Sigmoid colon (tissue), 6 donors: ENCODE measurements at regions not wholly inside any gene's neighbourhood (a gene's known extent, or its start where the extent isn't known, plus 50 kb on each side); places are given as distances from the start of the nearest gene placed in this dataset.

Experiments used
- DNase-seq: peaks from one replicate; pipeline ENCODE4 v3.0.0-alpha.2; 2019
- H3K27ac ChIP-seq, 4 donors: fragments of 200-600 bp; sonication (generic); one replicate each; pipeline ENCODE4 v1.5.1; 2016 to 2019; ENCODE audit warnings: mild to moderate bottlenecking in 1 of 4
- H3K27me3 ChIP-seq, 3 donors: fragments of 200-600 bp; sonication (generic); one replicate each; pipeline ENCODE4 v1.5.1; 2019; ENCODE audit warnings: mild to moderate bottlenecking in 1 of 3
- H3K36me3 ChIP-seq, 4 donors: fragments of 200-600 bp; sonication (generic); one replicate each; pipeline ENCODE4 v1.5.1; 2016 to 2019
- H3K4me1 ChIP-seq, 4 donors: fragments of 200-600 bp; sonication (generic); one replicate each; pipeline ENCODE4 v1.5.1; 2017 to 2019
- H3K4me3 ChIP-seq, 4 donors: fragments of 200-600 bp; sonication (generic); one replicate each; pipeline ENCODE4 v1.5.1; 2017 to 2019; ENCODE audit warnings: mild to moderate bottlenecking in 2 of 4, moderate library complexity in 1 of 4
- H3K9me3 ChIP-seq, 4 donors: fragments of 200-600 bp in 3 of 4; sonication (generic) in 3 of 4; one replicate each; pipeline versions ENCODE4 v1.5.1 to v1.6.1; 2013 to 2019
- CTCF ChIP-seq, 4 experiments: fragments of 450-650 bp in 3 of 4; fragments of 200-600 bp in 1 of 4; IDR thresholded peaks; one replicate each; pipeline ENCODE4 v1.5.1; 2016 to 2019; ENCODE audit warnings: antibody characterized with exemption in 4 of 4, mild to moderate bottlenecking in 3 of 4, moderate library complexity in 2 of 4
- EP300 ChIP-seq, 4 donors: sonication (generic); formaldehyde crosslinking; IDR thresholded peaks; one replicate each; pipeline ENCODE4 v1.6.1; 2017; ENCODE audit warnings: antibody characterized with exemption in 4 of 4
- POLR2A ChIP-seq, 2 donors: fragments of 450-650 bp; IDR thresholded peaks; one replicate each; pipeline ENCODE4 v1.6.1; 2016; ENCODE audit warnings: antibody characterized with exemption in 2 of 2, mild to moderate bottlenecking in 2 of 2, moderate library complexity in 2 of 2
- POLR2AphosphoS5 ChIP-seq, 4 donors: sonication (generic); formaldehyde crosslinking; IDR thresholded peaks; one replicate each; pipeline ENCODE4 v1.6.1; 2017; ENCODE audit warnings: antibody characterized with exemption in 4 of 4
- WGBS, 2 donors: extraction: QIAGEN DNeasy Blood & Tissue Kit; methylation state at CpG; one replicate each; pipeline ENCODE4 v1.1.7; 2013; 5-methylcytosine and 5-hydroxymethylcytosine counted together
- intact Hi-C: fragments of 100-400 bp; cut with DNase I; formaldehyde crosslinking; loops from one replicate; pipeline ENCODE4 v1.15.1; 2023
- donor health status: healthy with polysubstance abuse.
- donor health status: healthy.

- intact Hi-C loops, result no loop called here
- H3K4me1 ChIP-seq, result no peaks in the 10 kb centered on the region
- H3K36me3 ChIP-seq, result no peaks in the 10 kb centered on the region
- no peak for DNase-seq
- no peaks in the 10 kb centered on the region for H3K27me3 ChIP-seq
- no peak overlapping the region for H3K4me3 ChIP-seq
- TF ChIP-seq POLR2AphosphoS5 (IDR thresholded peaks at IDR 0.05), result no peak
- TF ChIP-seq EP300 (IDR thresholded peaks at IDR 0.05), result no peak
- no peak for TF ChIP-seq POLR2A (IDR thresholded peaks at IDR 0.05)
- no peak for TF ChIP-seq CTCF (IDR thresholded peaks at IDR 0.05)
- 78 to 82% methylated on average over 4 of the region's 4 CpGs for WGBS, 2 donors
- no peak overlapping the region for H3K27ac ChIP-seq
- no peaks in the 10 kb centered on the region for H3K9me3 ChIP-seq
Observed at GRCh38 chr5:7039074-7039473, 325.8 kb downstream of the TENT4A start.

GRCh38 chr5:7040111-7040510 lies 326.9 kb downstream of the TENT4A start:
- no peaks in the 10 kb centered on the region for H3K36me3 ChIP-seq
- WGBS, 2 donors, result 94 to 95% methylated on average over 2 of the region's 2 CpGs
- H3K4me1 ChIP-seq, result no peaks in the 10 kb centered on the region
- H3K9me3 ChIP-seq, result no peaks in the 10 kb centered on the region
- H3K4me3 ChIP-seq, result no peak overlapping the region
- H3K27ac ChIP-seq, result no peak overlapping the region
- no peaks in the 10 kb centered on the region for H3K27me3 ChIP-seq
- no peak for DNase-seq
- TF ChIP-seq POLR2AphosphoS5 (IDR thresholded peaks at IDR 0.05) (no peak), POLR2A (IDR thresholded peaks at IDR 0.05) (no peak), EP300 (IDR thresholded peaks at IDR 0.05) (no peak), CTCF (IDR thresholded peaks at IDR 0.05) (no peak)
- intact Hi-C loops, result no loop called here

- Histone ChIP-seq H3K27me3 (no peaks in the 10 kb centered on the region), H3K27ac (no peak overlapping the region), H3K4me1 (no peaks in the 10 kb centered on the region), H3K36me3 (no peaks in the 10 kb centered on the region), H3K4me3 (no peak overlapping the region), H3K9me3 (no peaks in the 10 kb centered on the region)
- intact Hi-C loops, result no loop called here
- DNase-seq, result no peak
- 75 to 82% methylated on average over 6 of the region's 6 CpGs for WGBS, 2 donors
- no peak for TF ChIP-seq POLR2AphosphoS5 (IDR thresholded peaks at IDR 0.05)
- no peak for TF ChIP-seq CTCF (IDR thresholded peaks at IDR 0.05)
- no peak for TF ChIP-seq EP300 (IDR thresholded peaks at IDR 0.05)
- TF ChIP-seq POLR2A (IDR thresholded peaks at IDR 0.05), result no peak
Observed at GRCh38 chr5:7043797-7044196, 330.6 kb downstream of the TENT4A start.

DNA sequence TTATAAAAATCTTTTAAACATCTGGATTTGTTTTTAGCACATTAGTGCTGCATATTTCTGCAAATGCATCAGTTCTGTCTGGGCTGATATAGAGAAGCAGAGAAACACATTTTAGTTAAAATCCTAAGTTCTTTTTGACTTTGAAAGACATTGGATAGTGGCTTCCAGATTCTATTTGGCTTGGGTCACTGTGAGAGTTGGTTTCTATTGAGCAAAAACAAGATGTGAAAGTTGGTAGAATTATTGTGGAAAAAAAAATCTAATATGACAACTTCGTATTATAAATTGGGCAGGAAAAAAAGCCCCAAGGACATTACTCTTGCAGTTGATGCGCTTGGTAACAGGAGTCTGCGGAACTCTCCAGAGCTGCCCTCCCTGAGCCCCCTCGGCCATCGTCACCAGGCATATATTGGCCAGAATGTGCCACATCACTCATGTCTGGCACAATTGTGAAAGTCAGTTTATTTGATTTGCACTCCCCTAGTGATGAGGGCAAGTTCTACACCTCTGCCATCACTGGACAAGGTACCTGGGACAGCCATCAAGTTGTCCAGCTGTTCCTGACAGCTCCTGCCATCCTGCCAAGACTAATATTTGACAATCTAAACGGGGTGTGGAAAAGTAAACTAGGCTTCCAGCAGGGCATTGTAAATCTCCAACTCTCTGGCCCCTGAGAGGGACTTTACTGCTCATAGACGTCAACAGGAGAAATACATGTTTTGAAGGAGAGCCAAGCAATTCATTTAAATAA lies 334.5 kb downstream of the TENT4A start:
- Histone ChIP-seq H3K4me1 (no peaks in the 10 kb centered on the region), H3K27me3 (no peaks in the 10 kb centered on the region), H3K36me3 (no peaks in the 10 kb centered on the region), H3K27ac (no peak overlapping the region), H3K4me3 (no peak overlapping the region), H3K9me3 (no peaks in the 10 kb centered on the region)
- TF ChIP-seq POLR2A (IDR thresholded peaks at IDR 0.05), result no peak
- TF ChIP-seq CTCF (IDR thresholded peaks at IDR 0.05), result no peak
- TF ChIP-seq EP300 (IDR thresholded peaks at IDR 0.05), result no peak
- DNase-seq, result no peak
- 26 to 66% methylated on average over 7 of the region's 7 CpGs for WGBS, 2 donors
- intact Hi-C loops, result no loop called here

GRCh38 chr5:7050986-7051385 lies 337.8 kb downstream of the TENT4A start:
- no peak overlapping the region for H3K27ac ChIP-seq
- DNase-seq, result no peak
- H3K4me3 ChIP-seq, result no peak overlapping the region
- no peaks in the 10 kb centered on the region for H3K27me3 ChIP-seq
- no peaks in the 10 kb centered on the region for H3K9me3 ChIP-seq
- no peaks in the 10 kb centered on the region for H3K36me3 ChIP-seq
- 61 to 83% methylated on average over 1 of the region's 1 CpG for WGBS, 2 donors
- intact Hi-C loops, result no loop called here
- no peaks in the 10 kb centered on the region for H3K4me1 ChIP-seq
- TF ChIP-seq POLR2A (IDR thresholded peaks at IDR 0.05) (no peak), EP300 (IDR thresholded peaks at IDR 0.05) (no peak), CTCF (IDR thresholded peaks at IDR 0.05) (no peak), POLR2AphosphoS5 (IDR thresholded peaks at IDR 0.05) (no peak)
